Stimulated activated CD8-positive, alpha-beta memory T cell treated with anti-CD3 and anti-CD28 coated beads, Interleukin-2, amount 100 ng/mL, for 48 hours (primary cell): ENCODE measurements at regions not wholly inside any gene's neighbourhood (a gene's known extent, or its start where the extent isn't known, plus 50 kb on each side); places are given as distances from the start of the nearest gene placed in this dataset.
"Not testable (repeated sequence)": the region's sequence is repeated elsewhere in the genome, so short reads cannot be mapped to it uniquely, and the experiment has no call there.

Experiments used
- DNase-seq, 2 donors: peaks; one replicate each; pipeline ENCODE4 v3.0.0-alpha.2; 2020; ENCODE audit warnings: low read depth in 2 of 2

DNA sequence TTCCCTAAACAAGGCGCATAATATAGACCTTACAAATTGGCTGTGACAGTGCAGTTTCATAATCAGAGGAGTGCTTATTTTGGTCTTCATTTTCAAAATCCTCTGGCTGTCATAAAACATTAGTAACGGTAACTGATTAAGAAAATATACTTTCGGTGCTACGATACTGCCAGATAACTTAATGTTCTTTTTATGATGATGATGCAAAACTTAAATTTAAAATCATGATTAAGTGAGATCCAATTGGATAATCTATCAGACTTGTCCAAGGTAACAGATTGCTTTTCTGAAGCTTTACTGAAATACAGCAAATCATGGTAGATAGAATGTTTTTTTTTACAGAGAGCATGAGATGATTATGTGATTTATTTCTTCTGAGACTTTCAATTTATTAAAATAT is 364.2 kb upstream of the CNTN3 start:
- DNase-seq: no peak

DNA sequence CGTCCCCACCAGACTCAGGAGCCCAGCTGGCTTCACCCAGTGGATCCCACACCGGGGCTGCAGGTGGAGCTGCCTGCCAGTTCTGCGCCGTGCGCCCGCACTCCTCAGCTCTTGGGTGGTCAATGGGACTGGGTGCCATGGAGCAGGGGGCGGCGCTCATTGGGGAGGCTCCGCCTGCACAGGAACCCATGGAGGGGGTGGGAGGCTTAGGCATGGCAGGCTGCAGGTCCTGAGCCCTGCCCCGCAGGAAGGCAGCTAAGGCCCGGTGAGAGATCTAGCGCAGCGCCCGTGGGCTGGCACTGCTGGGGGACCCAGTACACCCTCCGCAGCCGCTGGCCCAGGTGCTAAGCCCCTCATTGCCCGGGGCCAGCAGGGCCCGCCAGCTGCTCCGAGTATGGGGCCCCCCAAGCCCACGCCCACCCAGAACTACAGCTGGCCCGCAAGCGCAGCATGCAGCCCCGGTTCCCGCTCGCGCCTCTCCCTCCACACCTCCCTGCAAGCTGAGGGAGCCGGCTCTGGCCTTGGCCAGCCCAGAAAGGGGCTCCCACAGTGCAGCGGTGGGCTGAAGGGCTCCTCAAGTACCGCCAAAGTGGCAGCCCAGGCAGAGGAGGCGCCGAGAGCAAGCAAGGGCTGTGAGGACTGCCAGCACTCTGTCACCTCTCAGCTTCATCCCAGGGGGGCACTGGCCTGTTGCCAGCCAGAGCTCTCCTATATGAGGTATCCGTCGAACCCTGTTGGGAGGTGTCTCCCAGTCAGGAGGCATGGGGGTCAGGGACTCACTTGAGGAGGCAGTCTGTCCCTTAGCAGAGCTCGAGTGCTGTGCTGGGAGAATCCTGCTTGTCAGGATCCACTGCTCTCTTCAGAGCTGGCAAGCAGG is 370.8 kb upstream of the CNTN3 start:
- not testable (repeated sequence) for DNase-seq

DNA sequence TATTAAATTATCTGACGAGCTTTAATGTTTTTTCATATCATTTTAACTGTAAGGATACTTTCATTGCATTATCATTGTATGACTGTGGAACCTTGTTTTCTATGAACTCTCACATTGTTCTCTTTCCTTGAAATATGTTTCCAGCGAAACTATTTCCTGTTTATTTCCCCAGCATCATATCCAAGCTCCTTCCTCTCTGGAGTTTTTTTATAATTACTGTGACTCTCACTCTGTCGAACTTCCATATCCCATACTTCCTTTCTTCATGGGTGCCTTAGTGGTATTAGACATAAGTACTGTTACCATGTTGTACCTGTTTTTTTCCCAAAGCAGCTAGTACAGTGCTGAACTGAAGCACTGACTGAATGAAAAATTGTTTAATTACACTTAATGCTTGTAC is 373.6 kb upstream of the CNTN3 start:
- DNase-seq: no peak

DNA sequence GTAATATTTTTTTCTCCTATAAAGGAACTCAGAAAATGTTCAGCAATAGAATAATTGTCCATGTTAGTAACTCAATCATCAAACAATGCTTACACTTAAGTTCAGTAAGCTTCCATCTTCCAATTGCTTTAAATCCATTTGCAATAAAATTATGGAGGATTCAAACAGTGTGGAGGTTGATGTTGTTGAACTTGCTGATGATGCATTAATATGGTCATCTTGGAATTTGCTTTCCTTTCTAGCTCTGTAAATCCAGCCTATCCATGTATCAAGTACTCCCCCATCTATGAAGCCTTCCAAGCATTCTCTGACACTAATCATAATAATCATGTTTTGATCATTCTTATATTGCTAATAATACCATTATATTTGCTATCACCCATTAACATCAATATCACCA is 378.4 kb upstream of the CNTN3 start:
- DNase-seq: no peak

DNA sequence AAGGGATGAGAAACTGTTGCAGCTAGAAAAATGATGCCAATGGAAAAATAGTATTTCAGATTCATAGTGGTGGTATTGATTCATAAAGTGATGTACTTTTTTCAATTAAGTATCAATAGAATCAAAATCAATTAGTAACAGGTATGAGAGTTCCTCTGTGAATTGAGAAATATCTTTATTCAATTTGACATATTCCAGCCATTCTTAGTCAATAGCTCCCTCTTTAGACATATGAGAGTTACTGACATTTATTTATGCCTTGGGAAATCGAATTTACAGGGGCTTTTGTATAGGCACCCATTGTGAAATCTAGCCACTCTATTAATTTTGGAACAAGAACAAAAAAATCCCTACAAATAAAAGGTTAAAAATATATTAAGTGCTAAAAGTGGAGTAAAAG is 386.9 kb upstream of the CNTN3 start:
- no peak for DNase-seq

DNA sequence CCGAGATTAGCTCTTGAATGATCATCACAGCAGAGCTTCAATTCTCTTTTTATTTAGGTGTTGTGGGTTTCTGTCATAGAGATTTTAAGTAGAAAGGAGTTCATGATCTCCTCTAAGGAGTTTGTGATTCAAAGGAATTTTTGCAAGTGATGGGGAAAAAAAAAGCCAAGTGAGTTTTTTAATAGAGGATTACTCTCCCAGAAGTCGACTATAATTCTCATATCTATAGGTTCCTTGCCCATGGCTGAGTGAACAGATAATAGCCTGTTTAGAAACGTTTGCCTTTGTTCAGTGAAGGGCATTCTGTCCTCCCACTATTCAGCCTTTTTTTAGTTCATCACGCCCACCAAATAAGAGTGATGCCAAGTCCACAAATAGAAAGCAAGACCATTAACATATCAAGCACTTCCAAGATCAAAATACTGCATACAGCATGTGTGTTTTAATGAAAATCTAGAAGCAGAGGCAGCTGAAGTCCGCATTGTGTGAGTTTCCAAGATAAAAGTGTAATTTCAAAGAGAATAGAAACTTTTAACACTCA is 398.4 kb upstream of the CNTN3 start:
- no peak for DNase-seq

DNA sequence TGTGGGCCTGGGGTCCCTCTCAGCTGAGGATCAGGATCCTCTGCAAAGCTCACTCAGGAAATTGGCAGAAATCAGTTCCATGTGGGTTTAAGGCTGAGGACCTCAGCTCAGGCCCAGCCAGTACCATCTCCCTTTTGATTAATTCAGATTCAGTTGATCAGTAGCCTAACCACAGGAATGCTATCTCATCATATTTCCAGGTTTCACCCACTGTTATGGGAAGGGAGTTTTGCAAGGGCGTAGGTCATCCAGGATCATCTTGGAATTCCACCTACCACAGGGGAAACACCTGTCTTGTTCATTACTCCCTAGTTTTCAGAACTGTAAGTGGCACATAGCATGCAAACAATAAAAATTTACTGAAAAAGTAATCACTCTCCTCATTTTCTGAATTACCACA is 399.5 kb upstream of the CNTN3 start:
- DNase-seq: no peak

DNA sequence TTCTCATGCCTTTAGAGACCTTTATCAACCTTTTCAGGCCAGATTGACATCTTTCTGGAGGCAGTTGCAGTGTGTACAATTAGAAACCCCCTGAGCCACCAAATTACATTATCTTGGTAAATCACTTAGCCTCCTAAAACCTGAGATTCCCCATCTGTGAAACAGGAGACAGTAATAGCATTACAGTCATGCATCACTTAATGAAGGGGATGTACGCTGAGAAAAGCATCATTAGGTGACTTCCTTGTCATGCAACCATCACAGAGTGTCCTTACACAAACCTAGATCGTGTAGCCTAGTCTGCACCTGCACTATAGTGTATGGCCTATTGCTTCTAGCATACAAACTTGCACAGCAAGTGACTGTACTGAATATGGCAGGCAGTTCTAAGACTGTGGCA is 400.8 kb upstream of the CNTN3 start:
- no peak for DNase-seq

DNA sequence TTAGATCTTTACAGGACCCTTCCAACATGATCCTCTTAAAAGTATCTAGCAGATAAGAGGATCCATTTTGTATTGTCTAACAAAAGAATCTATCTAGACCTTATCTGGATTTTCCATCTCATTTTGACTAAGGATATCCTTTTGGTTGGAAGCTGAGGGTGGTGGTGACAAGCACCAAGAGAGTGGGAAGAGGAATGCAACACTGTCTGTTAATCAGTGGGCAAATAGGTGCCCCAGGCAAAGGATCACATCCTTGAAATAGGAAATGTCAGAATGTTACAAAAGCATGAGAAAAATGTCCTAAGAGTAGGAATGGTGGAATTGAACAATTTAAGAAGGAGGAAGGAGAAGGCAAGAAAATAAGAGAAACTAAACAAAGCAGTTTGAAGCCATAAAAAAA is 420.7 kb upstream of the CNTN3 start:
- no peak for DNase-seq

DNA sequence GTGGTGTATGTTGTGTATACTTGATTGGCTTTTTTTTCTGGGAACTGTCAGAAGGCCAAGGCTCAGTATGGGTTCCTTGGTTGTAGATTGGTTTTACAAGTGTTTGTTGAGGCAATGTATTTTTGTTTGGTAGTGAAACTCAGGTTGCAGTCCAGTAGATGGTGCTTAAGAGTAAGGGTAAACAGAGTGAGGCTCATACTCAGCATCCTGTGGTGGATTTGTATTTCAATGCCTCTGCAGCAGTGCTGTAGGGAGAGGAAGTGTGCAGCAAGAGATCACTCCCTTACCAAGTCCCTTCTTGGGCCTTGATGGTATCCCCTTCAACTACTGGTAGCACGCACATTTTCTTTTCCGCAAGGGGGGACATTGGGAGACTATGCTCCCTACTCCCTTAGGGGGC is 428.5 kb upstream of the CNTN3 start:
- DNase-seq: no peak

DNA sequence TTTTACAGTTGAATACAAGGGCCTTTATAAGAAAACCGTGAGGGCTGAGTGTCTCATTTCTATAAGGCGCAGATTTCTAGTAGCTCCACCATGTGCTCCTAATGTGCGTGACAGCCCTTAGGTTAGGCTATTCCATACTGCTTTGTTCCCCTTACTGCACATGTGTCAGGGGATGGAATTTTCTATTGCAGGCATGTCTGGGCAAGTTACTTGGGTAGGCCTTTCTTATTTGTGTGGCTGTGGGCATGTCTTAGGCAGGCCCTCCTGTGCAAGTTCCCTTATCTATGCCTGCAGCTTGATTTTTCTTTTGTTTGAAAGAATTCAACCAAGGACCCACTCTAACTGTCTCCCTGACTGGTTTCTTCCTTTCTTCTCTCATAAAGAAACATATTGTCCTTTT is 434.2 kb upstream of the CNTN3 start:
- no peak for DNase-seq

DNA sequence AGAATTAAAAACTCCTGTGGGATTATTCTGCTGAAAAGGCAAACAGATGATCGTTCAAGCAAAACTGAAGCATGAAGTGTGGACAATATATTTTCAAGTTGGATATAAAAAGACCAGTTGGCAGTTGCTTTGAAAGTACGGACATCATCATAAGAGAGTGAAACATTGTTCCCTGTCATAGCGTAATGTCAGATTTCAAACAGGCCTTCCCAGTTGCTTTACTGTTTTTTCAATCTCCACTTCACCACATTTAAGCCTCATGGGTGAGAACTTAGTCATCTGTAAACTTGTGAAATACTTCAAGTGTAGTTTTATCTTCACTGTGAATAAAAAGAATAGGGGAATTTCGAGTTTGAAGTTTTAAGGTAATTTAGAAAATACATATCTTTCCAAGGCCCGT is 435.1 kb upstream of the CNTN3 start:
- DNase-seq: no peak

DNA sequence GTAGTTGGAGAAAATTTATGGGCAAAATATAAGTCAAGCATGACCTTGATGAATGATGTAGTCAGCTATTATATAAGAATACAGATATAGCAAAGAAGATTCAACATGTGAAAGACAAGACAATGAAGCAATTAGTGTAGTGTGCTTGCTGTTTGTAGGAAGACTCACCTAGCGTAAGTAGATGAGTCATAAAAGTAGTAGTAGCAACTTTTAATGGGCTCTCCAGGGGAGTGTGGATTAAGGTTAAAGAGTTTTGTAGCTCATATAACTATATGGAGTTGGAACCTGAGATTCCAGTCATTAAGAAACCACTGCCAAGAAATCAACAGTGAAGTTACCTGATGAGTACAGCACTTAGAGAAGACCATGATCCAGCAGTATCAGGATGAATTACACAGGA is 444.7 kb upstream of the CNTN3 start:
- no peak for DNase-seq

DNA sequence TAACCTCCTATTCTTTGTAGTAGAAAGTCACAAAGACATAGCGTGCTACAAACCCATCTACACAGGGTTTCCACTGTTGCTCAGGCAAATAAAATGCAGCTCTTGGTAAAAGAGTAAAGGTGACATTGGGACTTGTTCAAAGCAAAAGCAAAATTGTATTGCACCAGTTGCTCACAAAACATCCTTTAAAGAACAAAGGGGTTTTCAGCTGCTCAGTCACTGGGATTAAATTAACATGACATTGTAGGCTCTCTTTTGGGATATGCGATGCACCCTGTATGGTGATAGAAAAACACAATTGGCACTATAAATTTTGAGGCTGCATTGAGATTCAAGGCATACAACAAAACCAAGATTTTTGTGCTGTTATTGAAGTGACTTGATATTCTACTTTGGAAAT is 447.3 kb upstream of the CNTN3 start:
- DNase-seq: no peak

DNA sequence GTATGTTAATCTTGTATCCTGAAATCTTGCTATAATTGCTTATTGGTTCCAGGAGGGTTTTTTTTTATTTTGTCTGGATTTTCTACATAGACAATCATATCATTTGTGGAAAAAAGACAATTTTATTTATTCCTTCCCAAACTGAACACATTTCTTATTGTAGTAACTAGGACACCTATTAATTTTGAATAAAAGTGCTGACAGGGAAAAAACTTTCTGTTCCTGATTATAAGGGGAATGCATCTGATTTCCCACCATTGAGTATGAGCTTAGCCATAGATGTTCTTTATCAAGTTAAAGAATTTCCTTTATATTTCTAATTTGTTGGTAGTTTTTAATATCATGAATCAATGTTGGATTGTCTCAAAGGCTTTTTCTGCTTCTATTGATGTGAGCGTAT is 460.7 kb upstream of the CNTN3 start:
- DNase-seq: no peak

DNA sequence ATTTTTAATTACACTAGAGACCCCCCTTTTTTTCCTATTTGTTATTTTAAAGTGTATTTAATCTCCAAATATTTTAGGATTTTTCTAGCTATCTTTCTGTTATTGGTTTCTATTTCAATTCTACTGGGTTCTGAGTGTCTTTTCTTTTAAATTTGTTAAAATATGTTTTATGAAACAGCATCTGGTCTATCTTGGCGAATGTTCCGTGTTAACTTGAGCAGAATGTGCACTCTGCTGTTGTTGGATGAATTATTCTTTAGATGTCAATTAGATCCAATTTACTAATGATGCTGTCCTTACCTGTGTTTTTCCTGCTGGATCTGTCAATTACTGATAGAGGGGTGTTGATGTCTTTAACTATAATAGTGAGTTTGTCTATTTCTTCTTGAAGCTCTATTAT is 462.0 kb upstream of the CNTN3 start:
- no peak for DNase-seq

DNA sequence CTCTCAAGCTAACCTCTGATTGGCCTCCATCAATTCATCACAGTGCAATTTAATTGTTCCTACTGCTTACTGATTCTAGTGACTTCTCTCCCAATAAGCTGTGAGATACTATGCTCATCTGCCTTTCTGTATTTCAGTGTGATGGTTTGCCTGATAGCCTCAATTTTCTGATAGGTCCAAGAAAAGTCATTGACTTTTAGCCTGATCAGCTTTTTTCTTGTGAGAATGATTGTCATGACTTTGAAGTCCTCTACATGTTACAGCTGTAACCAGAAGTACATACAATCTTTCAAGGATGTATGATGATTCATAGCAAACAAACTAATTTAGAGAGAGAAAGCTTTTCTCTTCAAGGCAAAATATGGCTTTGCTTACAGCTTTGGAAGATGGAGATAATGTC is 463.8 kb upstream of the CNTN3 start:
- DNase-seq: no peak

DNA sequence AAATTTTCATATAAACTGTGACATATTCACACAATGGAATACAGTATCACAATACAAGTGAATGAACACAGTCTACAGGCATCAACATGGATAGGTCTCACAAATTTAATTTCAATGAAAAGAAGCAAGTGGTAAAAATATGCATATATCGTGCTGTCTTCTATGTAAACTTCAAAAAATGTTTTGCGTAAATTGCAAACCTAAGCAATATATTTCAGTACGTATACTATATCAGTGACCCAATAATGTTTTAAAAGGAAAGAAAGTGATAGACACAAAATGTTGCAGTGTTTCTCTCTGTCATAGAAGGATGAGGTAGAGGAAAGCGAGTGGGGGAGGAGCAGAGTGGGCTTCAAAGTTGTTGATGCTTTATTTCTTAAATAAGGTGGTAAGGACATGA is 468.4 kb upstream of the CNTN3 start:
- no peak for DNase-seq

DNA sequence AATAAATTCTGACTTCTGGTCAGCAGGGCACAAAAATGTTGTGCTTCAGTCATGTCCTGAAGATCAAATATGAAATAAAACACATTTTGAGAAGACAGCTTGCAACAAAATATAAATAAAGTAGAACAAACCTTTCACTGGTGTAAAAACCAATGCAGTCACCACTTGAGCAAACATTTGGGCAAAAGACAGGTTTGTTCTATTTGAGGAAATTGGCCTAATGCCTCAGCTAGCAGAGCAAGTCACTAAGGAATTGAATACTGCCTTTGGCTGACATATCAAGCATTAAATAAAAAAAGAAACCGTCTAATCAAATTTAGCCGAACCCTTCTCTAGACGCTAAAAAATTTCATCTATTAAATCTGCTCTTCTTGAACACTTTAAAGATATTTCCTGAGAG is 475.4 kb upstream of the CNTN3 start:
- DNase-seq: no peak

DNA sequence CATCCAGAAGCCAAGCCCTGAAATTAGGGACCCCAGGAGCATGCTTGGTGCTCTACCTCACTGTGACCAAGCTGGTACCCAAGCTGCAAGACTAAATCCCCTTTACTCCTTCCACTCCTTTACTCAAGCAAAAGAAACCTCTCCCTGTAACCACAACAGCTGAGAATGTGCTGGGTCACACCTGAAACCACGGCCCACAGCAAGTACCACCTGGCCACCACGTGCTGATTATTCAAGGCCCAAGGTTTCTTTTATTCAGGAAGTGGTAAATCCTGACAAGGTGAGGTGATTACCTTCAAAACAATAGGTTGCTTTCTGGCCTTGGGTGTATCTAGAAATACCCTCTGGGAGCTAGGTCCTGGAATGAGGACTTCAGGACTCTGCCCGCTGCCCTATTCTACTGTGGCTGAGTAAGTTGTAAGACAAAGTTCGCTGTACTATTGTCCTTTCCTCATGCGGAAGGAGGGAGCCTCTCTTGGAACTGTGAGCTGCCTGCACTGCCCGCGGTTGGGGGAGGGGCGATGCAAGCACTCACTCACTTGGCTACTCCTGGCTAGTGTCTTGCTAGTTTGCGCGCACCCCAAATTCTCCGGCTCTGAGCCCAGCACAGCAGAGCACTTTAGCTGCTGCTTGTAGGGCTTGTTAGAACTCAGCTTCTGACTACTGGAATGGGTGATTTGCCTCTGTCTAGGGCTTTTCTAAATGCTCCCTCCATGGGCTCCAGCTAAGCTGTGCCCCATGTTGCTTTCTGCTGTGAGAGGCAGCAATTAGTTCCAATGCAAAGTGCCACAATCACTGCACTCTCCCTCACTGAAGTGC is 487.1 kb upstream of the CNTN3 start:
- no peak for DNase-seq

DNA sequence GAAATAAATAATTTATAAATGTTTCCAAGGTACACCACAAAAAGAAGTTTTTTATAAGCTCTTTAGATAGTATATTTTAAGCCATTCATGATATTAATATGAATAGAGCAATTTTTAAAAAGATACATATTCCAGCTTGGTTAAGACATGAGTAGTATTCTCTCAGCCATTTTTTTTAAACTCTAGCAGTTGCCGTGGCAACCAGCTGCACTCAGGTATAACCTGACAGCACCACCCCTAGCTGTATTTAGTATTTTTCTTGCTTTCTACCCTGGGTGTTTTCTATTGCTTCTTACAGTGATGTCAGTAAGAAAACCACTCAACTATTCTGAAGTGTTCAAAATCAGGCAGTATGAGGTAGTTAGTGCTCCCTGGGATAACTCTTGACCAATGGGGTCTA is 496.3 kb upstream of the CNTN3 start:
- DNase-seq: no peak

DNA sequence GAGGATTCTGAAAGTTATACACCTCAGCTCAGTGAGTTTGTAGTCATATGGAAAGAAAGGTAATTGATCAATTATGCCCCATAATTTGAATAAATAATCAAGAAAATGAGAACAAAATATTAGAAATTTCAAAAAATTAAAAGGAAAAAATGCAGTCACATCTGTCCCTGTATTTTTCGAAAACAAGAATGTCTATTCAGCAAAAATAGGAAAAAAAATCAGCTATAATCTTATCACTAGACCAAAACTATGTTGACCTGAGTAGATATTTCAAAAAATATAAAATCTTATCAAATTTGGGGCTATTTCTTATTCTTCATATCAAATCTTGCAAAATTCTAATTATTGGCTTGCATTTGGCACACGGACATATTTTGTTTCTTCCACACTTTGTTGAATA is 501.2 kb upstream of the CNTN3 start:
- DNase-seq: no peak

DNA sequence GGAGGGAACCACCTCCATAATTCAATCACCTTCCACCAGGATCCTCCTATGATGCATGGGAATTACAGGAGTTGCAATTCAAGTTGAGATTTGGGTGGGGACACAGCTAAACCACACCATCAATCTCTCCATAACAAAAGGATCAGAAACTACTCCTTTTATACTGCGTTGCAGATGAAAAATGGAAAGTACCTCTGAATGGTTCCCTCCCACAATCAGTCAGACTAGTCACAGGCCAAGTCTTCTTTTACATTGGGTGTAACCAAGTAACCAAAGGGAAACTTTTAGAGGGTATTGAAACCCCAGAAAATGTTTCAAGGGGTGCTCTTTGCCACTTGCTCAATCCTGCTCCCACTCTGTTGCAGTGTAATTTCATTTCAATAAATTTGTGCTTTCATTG is 504.3 kb upstream of the CNTN3 start:
- no peak for DNase-seq
